ENCODE measurements at regions not wholly inside any gene's neighbourhood (a gene's known extent, or its start where the extent isn't known, plus 50 kb on each side); places are given as distances from the start of the nearest gene placed in this dataset.

DNA sequence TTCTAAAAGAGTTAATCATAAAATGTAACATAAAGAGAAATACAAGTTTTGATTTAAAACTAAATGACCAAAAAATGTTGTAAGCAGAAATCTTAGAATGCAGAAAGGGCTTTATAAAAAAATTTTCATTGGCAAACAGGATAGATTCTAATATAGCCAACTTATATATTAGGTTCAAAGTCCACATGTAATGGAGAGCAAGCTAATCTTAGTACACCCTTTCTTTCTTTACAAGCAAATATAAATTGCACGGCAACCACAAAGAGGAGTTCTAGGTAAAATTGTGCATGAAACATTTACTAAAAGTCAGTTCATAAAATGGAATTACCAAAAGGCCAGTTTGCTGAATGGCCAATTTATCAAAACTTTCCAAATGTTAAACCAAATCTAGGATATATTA is 130.6 kb downstream of the NOL4 start:
- TF ChIP-seq SMC3 (IDR thresholded peaks at IDR 0.05; ENCODE audit: low read depth, low read length) (no peak), EZH2phosphoT487 (IDR thresholded peaks at IDR 0.05; ENCODE audit: borderline replicate concordance, low read depth) (no peak), NFIC (IDR thresholded peaks at IDR 0.05; ENCODE audit: borderline replicate concordance) (no peak), EP300 (IDR thresholded peaks at IDR 0.05; ENCODE audit: borderline replicate concordance in 1 of 2, low read depth in 1 of 2, low read length in 1 of 2) (no peak), RAD21 (IDR thresholded peaks at IDR 0.05; ENCODE audit: low read length) (no peak)
- TF ChIP-seq, protein P1, sequence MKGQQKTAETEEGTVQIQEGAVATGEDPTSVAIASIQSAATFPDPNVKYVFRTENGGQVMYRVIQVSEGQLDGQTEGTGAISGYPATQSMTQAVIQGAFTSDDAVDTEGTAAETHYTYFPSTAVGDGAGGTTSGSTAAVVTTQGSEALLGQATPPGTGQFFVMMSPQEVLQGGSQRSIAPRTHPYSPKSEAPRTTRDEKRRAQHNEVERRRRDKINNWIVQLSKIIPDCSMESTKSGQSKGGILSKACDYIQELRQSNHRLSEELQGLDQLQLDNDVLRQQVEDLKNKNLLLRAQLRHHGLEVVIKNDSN (IDR thresholded peaks at IDR 0.05; ENCODE audit: borderline replicate concordance, low read depth) = no peak
- TF ChIP-seq, protein P2, sequence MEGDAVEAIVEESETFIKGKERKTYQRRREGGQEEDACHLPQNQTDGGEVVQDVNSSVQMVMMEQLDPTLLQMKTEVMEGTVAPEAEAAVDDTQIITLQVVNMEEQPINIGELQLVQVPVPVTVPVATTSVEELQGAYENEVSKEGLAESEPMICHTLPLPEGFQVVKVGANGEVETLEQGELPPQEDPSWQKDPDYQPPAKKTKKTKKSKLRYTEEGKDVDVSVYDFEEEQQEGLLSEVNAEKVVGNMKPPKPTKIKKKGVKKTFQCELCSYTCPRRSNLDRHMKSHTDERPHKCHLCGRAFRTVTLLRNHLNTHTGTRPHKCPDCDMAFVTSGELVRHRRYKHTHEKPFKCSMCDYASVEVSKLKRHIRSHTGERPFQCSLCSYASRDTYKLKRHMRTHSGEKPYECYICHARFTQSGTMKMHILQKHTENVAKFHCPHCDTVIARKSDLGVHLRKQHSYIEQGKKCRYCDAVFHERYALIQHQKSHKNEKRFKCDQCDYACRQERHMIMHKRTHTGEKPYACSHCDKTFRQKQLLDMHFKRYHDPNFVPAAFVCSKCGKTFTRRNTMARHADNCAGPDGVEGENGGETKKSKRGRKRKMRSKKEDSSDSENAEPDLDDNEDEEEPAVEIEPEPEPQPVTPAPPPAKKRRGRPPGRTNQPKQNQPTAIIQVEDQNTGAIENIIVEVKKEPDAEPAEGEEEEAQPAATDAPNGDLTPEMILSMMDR (IDR thresholded peaks at IDR 0.05) = no peak

Measured in SK-N-SH (cell line).